ENCODE measurements at regions not wholly inside any gene's neighbourhood (a gene's known extent, or its start where the extent isn't known, plus 50 kb on each side); places are given as distances from the start of the nearest gene placed in this dataset.

- Mint-ChIP-seq H3K36me3 (ENCODE audit: low read depth) (no peaks in the 10 kb centered on the region), H3K9me3 (no peaks in the 10 kb centered on the region), H3K27ac (no peak overlapping the region), H3K4me3 (no peak overlapping the region), H3K27me3 (peaks cover 4% of the 10 kb centered on the region), H3K4me1 (ENCODE audit: low read depth) (no peaks in the 10 kb centered on the region)
These were observed 455.0 kb upstream of the CLINT1 start for GRCh38 chr5:158313733-158314464.

DNA sequence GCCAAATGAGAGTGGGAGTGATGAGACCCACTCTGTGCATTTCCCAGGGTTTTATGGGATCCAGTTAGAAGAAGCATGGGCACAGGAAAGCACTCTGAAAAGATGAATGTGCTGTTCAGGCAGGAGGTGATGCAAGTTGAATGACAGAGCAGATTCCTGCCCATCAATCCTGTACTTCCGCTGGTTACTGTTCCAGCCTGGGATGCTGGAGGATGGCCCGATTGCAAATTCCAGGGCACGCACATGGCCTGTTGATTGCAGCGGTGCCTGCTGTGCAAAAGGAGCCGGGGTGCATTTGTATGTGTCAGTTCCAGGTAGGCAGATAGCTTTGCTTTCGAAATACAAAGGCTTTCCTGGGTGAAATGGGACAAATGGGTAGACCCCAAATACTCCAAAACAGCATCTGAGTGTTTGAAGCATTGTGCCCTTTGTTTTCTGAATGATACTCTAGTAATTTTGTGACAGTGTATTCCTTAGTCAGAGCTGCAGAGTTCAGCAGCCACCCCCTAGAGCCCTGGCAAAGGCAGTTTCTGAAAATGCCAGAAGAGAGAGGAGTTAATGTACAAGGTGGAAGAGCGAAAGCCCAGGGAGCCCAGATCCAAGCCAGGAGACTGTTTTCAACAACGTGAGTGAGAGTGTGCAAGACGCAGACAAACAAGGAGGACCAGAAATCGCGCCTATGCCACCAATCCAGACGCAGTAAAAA is 454.2 kb upstream of the CLINT1 start:
- no peak overlapping the region for H3K27ac Mint-ChIP-seq

GRCh38 chr5:158309088-158309807 is 450.3 kb upstream of the CLINT1 start:
- H3K36me3 Mint-ChIP-seq (ENCODE audit: low read depth), result no peaks in the 10 kb centered on the region
- H3K4me1 Mint-ChIP-seq (ENCODE audit: low read depth), result no peaks in the 10 kb centered on the region
- peaks cover 4% of the 10 kb centered on the region for H3K27me3 Mint-ChIP-seq

More for the DNA sequence above, 454.2 kb upstream of the CLINT1 start:
- no peaks in the 10 kb centered on the region for H3K4me1 Mint-ChIP-seq (ENCODE audit: low read depth)
- no peaks in the 10 kb centered on the region for H3K36me3 Mint-ChIP-seq (ENCODE audit: low read depth)
- no peaks in the 10 kb centered on the region for H3K9me3 Mint-ChIP-seq
- peaks cover 4% of the 10 kb centered on the region for H3K27me3 Mint-ChIP-seq
- H3K4me3 Mint-ChIP-seq, result no peak overlapping the region

DNA sequence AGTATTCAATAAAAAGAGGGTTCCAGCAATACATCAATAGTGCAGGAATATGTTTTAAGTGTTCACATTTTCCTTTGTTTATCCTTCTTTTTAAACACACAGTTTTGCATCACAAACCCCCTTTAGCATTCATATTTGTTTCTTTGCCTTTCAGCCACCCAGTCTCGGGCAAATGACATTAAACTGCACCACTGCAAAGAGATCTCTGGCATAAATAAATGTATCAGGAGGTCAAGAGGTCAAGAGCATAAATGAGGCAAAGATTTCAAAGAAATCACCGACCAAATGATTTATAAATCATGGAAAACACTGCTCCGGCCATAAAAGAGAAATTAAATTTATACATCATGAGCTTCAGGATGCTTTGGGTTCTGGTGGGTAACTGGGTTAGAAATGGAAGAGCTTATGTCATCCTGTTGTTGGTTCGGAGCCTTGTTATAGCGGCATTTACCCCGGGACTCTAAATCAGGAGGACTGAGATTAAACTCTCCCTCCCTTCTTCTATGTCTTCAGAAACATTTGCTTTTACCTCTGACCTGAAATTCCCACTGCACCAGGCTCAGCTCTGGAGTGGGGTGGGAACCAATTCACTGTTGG is 449.6 kb upstream of the CLINT1 start:
- no peaks in the 10 kb centered on the region for H3K9me3 Mint-ChIP-seq
- no peaks in the 10 kb centered on the region for H3K36me3 Mint-ChIP-seq (ENCODE audit: low read depth)
- no peak overlapping the region for H3K27ac Mint-ChIP-seq
- H3K4me3 Mint-ChIP-seq, result no peak overlapping the region
- no peaks in the 10 kb centered on the region for H3K4me1 Mint-ChIP-seq (ENCODE audit: low read depth)
- peaks cover 4% of the 10 kb centered on the region for H3K27me3 Mint-ChIP-seq

More at GRCh38 chr5:158309088-158309807, 450.3 kb upstream of the CLINT1 start:
- Mint-ChIP-seq H3K4me3 (no peak overlapping the region), H3K9me3 (no peaks in the 10 kb centered on the region), H3K27ac (no peak overlapping the region)

GRCh38 chr5:158305861-158306260 is 446.9 kb upstream of the CLINT1 start:
- Mint-ChIP-seq H3K9me3 (no peaks in the 10 kb centered on the region), H3K27ac (no peak overlapping the region), H3K36me3 (ENCODE audit: low read depth) (no peaks in the 10 kb centered on the region), H3K4me1 (ENCODE audit: low read depth) (no peaks in the 10 kb centered on the region), H3K27me3 (peaks cover 4% of the 10 kb centered on the region), H3K4me3 (no peak overlapping the region)

- no peak overlapping the region for H3K27ac Mint-ChIP-seq
- no peaks in the 10 kb centered on the region for H3K4me1 Mint-ChIP-seq (ENCODE audit: low read depth)
- H3K27me3 Mint-ChIP-seq, result no peaks in the 10 kb centered on the region
- H3K9me3 Mint-ChIP-seq, result no peaks in the 10 kb centered on the region
- no peaks in the 10 kb centered on the region for H3K36me3 Mint-ChIP-seq (ENCODE audit: low read depth)
- no peak overlapping the region for H3K4me3 Mint-ChIP-seq
These were observed 445.7 kb upstream of the CLINT1 start for GRCh38 chr5:158304607-158305006.

DNA sequence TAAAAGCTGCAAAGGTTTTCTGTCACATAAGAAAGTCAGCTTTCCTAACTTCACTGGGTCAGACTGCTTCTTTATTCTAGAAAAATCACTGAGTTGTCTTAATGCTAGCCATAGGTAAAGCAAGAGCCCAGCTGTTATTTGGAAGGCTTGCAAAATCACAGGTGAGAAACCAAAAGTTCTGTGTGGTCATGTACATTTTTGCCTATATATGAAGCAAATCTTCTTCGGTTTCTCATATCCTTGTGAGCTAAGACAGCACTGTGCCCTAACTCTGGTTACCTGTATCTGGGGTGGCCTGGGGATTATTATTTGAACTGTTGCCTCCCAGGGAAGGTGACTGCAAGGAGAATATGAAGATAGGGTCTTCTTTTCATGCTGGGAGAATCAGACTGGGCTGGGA is 444.9 kb upstream of the CLINT1 start:
- H3K36me3 Mint-ChIP-seq (ENCODE audit: low read depth), result no peaks in the 10 kb centered on the region
- no peaks in the 10 kb centered on the region for H3K27me3 Mint-ChIP-seq
- no peaks in the 10 kb centered on the region for H3K4me1 Mint-ChIP-seq (ENCODE audit: low read depth)
- no peak overlapping the region for H3K27ac Mint-ChIP-seq
- no peak overlapping the region for H3K4me3 Mint-ChIP-seq
- H3K9me3 Mint-ChIP-seq, result no peaks in the 10 kb centered on the region

GRCh38 chr5:158303275-158303674 is 444.3 kb upstream of the CLINT1 start:
- no peaks in the 10 kb centered on the region for H3K27me3 Mint-ChIP-seq
- H3K36me3 Mint-ChIP-seq (ENCODE audit: low read depth), result no peaks in the 10 kb centered on the region
- no peaks in the 10 kb centered on the region for H3K9me3 Mint-ChIP-seq
- H3K4me3 Mint-ChIP-seq, result no peak overlapping the region
- H3K27ac Mint-ChIP-seq, result no peak overlapping the region
- H3K4me1 Mint-ChIP-seq (ENCODE audit: low read depth), result no peaks in the 10 kb centered on the region

DNA sequence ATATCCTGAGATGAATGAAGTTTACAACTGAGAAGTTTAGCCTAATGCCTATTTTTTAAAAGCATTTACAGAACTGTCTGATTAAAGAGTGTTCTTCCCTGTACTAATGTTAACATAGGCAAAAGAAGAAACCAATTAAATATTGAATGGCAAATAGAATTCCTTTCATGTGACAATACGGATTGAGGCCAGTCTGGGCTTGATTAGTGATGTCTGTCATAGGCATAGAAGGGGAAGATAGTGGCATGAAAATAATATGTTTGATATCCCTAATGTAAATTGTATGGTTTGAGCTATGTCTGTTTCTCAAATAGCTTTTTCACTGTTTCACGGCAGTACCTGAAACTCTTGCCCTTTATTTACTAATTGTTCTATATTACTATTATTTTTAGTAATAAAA is 443.1 kb upstream of the CLINT1 start:
- no peaks in the 10 kb centered on the region for H3K9me3 Mint-ChIP-seq
- no peak overlapping the region for H3K27ac Mint-ChIP-seq
- no peaks in the 10 kb centered on the region for H3K4me1 Mint-ChIP-seq (ENCODE audit: low read depth)
- H3K36me3 Mint-ChIP-seq (ENCODE audit: low read depth), result no peaks in the 10 kb centered on the region
- no peaks in the 10 kb centered on the region for H3K27me3 Mint-ChIP-seq
- H3K4me3 Mint-ChIP-seq, result no peak overlapping the region

DNA sequence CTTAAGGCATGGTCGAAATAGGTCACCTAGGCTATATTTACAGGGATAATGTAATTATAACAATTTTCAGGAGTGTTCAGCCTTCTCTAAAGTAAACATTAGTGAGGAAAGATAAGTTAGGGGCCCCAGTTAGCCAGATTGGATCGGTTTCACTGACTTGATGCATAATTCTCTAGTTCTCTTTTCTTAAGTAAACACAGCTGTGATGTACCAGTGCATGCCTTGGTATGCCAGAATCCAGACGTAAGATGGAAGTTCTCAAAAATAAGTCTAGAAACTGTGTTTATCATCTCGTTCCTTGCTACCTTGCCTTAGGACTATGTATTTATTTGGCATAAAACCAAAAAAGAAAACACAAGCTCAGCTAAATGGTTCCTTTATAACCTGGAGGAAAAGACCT is 442.2 kb upstream of the CLINT1 start:
- Mint-ChIP-seq H3K9me3 (no peaks in the 10 kb centered on the region), H3K36me3 (ENCODE audit: low read depth) (no peaks in the 10 kb centered on the region), H3K4me1 (ENCODE audit: low read depth) (no peaks in the 10 kb centered on the region), H3K27ac (no peak overlapping the region), H3K4me3 (no peak overlapping the region), H3K27me3 (no peaks in the 10 kb centered on the region)

DNA sequence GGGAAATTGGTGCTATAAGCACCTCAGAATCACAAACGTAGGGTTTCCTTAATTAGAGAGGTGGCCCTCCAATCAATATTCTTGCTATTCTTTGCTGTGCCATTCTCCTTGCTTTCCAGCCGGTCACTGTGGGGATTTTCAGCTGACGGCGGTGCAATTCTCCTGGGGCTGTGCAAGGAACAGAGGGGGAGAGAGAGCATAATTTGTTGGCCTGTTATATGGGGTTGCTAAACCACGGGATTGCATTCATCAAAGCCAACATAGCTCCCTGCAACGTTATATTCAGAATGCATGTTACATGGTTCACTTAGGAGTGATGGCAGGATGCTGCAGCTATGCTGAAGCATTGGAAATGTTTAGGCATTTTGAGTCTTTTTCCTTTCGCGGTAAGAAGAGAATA is 441.3 kb upstream of the CLINT1 start:
- Mint-ChIP-seq H3K9me3 (peaks cover under 1% of the 10 kb centered on the region), H3K4me1 (ENCODE audit: low read depth) (no peaks in the 10 kb centered on the region), H3K36me3 (ENCODE audit: low read depth) (no peaks in the 10 kb centered on the region), H3K27ac (no peak overlapping the region), H3K4me3 (no peak overlapping the region), H3K27me3 (no peaks in the 10 kb centered on the region)

DNA sequence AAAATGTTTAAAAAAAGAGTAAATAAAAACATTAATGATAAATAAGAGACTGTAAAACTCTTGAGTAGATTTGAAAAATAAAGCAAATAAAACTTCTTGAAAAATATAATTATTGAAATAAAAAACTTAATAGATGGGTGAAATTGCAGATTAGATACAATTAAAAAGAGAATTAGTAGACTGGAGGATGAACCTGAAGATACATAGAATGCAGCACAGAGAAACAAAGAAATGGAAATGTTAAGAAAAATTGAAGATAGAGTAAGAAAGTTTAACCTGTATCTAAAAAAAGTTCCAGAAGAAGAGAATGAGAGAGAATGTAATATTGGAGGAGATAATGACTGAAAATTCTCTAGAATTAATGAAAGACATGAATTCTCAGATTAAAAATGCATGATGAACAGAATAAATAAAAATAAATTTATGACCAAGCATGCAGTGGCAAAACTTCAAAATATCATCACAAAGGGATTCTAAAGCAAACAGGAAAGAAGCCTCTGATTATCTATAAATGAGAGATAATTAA is 438.1 kb upstream of the CLINT1 start:
- Mint-ChIP-seq H3K9me3 (peaks cover 13% of the 10 kb centered on the region), H3K4me1 (ENCODE audit: low read depth) (no peaks in the 10 kb centered on the region), H3K36me3 (ENCODE audit: low read depth) (no peaks in the 10 kb centered on the region), H3K27ac (no peak overlapping the region), H3K27me3 (no peaks in the 10 kb centered on the region), H3K4me3 (no peak overlapping the region)

- H3K27me3 Mint-ChIP-seq, result no peaks in the 10 kb centered on the region
- peaks cover 13% of the 10 kb centered on the region for H3K9me3 Mint-ChIP-seq
- no peaks in the 10 kb centered on the region for H3K36me3 Mint-ChIP-seq (ENCODE audit: low read depth)
- H3K27ac Mint-ChIP-seq, result no peak overlapping the region
- H3K4me1 Mint-ChIP-seq (ENCODE audit: low read depth), result no peaks in the 10 kb centered on the region
- no peak overlapping the region for H3K4me3 Mint-ChIP-seq
These were observed 435.8 kb upstream of the CLINT1 start for GRCh38 chr5:158294701-158295100.

DNA sequence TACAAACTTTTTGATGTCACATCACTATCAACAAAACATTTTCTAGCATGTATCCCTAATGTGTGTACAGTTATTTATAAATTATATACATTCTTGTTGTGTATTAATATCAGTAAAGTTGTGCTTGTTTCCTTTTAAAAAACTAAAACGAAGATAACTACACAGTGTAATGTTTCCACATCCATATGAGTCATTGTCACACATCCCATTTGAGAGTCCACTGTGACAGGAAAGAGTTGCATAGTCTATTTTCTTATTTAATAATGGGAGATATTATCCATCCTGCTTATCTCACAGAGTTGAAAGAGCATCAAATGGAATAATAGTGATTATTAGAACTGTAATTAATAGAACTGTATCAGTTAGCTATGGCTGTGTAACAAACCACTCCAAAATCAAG is 434.0 kb upstream of the CLINT1 start:
- Mint-ChIP-seq H3K4me1 (ENCODE audit: low read depth) (no peaks in the 10 kb centered on the region), H3K27ac (no peak overlapping the region), H3K4me3 (no peak overlapping the region), H3K9me3 (peaks cover 13% of the 10 kb centered on the region), H3K36me3 (ENCODE audit: low read depth) (no peaks in the 10 kb centered on the region), H3K27me3 (no peaks in the 10 kb centered on the region)

DNA sequence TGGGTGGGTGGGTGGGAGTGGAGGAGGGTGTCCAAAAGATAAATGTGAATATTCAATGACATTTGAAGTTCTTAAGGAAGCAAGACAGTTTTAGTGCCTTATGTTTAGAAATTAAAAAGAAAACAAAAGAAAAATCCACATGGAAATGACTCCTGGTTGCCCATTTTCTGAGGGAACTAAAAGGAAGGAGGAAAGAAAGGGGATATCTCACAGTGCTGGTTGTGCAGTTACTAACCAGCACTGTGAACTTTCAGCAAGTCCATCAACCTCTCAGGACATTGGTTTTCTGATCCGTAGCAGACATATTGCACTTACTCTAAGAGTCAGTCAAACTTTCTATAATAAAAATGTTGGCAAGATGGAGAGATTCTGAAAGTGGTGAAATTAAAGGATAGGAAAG is 431.0 kb upstream of the CLINT1 start:
- H3K27me3 Mint-ChIP-seq, result no peaks in the 10 kb centered on the region
- H3K27ac Mint-ChIP-seq, result no peak overlapping the region
- no peak overlapping the region for H3K4me3 Mint-ChIP-seq
- H3K9me3 Mint-ChIP-seq, result peaks cover 10% of the 10 kb centered on the region
- no peaks in the 10 kb centered on the region for H3K36me3 Mint-ChIP-seq (ENCODE audit: low read depth)
- H3K4me1 Mint-ChIP-seq (ENCODE audit: low read depth), result no peaks in the 10 kb centered on the region

All from stimulated activated naive CD8-positive, alpha-beta T cell treated with anti-CD3 and anti-CD28 coated beads, Interleukin-15, Interleukin-2, amounts not matched to agents 100 ng/mL and 50 ng/mL, for 24 hours (primary cell).